Natural killer cell (primary cell): ENCODE measurements at regions not wholly inside any gene's neighbourhood (a gene's known extent, or its start where the extent isn't known, plus 50 kb on each side); places are given as distances from the start of the nearest gene placed in this dataset.

ENCODE experiments used
- ATAC-seq, 3 donors: fragments of 150-1000 bp in 2 of 3; fragments of 200-7000 bp in 1 of 3; cut with Tn5 transposase; 1 replicate in 1 of 3; 2 replicates in 2 of 3; pipeline ENCODE4 v1.10.0; 2021; ENCODE audit warnings: mild to moderate bottlenecking in 2 of 3, moderate library complexity in 2 of 3
- DNase-seq, 2 donors: peaks; one replicate each; pipeline versions ENCODE4 v3.0.0 to v3.0.0-alpha.2; 2013 to 2021; ENCODE audit warnings: mixed read lengths in 1 of 2
- H3K27ac ChIP-seq: one replicate; pipeline ENCODE4 v1.5.1; 2013; ENCODE audit warnings: mild to moderate bottlenecking, low read length
- H3K27me3 ChIP-seq: one replicate; pipeline ENCODE4 v1.6.1; 2013; ENCODE audit warnings: low read length; ENCODE audit not compliant: control insufficient read depth, insufficient read depth
- H3K36me3 ChIP-seq: one replicate; pipeline ENCODE4 v1.6.1; 2013; ENCODE audit warnings: low read length; ENCODE audit not compliant: control insufficient read depth, insufficient read depth
- H3K4me1 ChIP-seq: one replicate; pipeline ENCODE4 v1.6.1; 2013; ENCODE audit warnings: low read length; ENCODE audit not compliant: control insufficient read depth, insufficient read depth
- H3K4me3 ChIP-seq: one replicate; pipeline ENCODE4 v1.5.1; 2013; ENCODE audit warnings: low read length
- H3K9me3 ChIP-seq: one replicate; pipeline ENCODE4 v1.6.1; 2013; ENCODE audit warnings: low read length; ENCODE audit not compliant: control insufficient read depth, insufficient read depth
- H3K27ac Mint-ChIP-seq, 2 donors: one replicate each; pipeline ENCODE4 v1.8.0; 2022; ENCODE audit warnings: mild to moderate bottlenecking in 2 of 2, mixed read lengths in 2 of 2, moderate library complexity in 1 of 2
- H3K27me3 Mint-ChIP-seq, 2 donors: one replicate each; pipeline ENCODE4 v1.8.0; 2022; ENCODE audit warnings: low read depth in 2 of 2, mixed read lengths in 2 of 2
- H3K36me3 Mint-ChIP-seq: one replicate; pipeline ENCODE4 v1.8.0; 2022; ENCODE audit warnings: mixed read lengths
- H3K4me1 Mint-ChIP-seq, 2 donors: one replicate each; pipeline ENCODE4 v1.8.0; 2022; ENCODE audit warnings: mixed read lengths in 2 of 2
- H3K4me3 Mint-ChIP-seq: one replicate; pipeline ENCODE4 v1.8.0; 2022; ENCODE audit warnings: mild to moderate bottlenecking, moderate library complexity, mixed read lengths
- H3K9me3 Mint-ChIP-seq, 2 donors: one replicate each; pipeline ENCODE4 v1.8.0; 2022; ENCODE audit warnings: mixed read lengths in 2 of 2
- CTCF ChIP-seq: fragments of 200-600 bp; IDR thresholded peaks from one replicate; pipeline ENCODE4 v1.8.0; 2022; ENCODE audit warnings: antibody characterized with exemption
- WGBS: methylation state at CpG from one replicate; pipeline ENCODE4 v1.1.7; 2013; ENCODE audit warnings: missing lambda C conversion rate; ENCODE audit not compliant: insufficient coverage; 5-methylcytosine and 5-hydroxymethylcytosine counted together
- intact Hi-C: fragments of 100-400 bp; cut with micrococcal nuclease; formaldehyde crosslinking; loops from one replicate; pipeline ENCODE4 v1.14.2; 2022

GRCh38 chr3:17946619-17947018 is 204.2 kb upstream of the TBC1D5 start:
- no peaks in the 10 kb centered on the region for H3K9me3 ChIP-seq
- no peaks in the 10 kb centered on the region for H3K4me1 ChIP-seq
- WGBS: 37% methylated on average over 6 of the region's 6 CpGs
- intact Hi-C loops: no loop called here
- no peaks in the 10 kb centered on the region for H3K27me3 ChIP-seq
- no peak overlapping the region for H3K27ac ChIP-seq
- ATAC-seq: no peak
- DNase-seq: no peak
- no peak for TF ChIP-seq CTCF
- no peaks in the 10 kb centered on the region for H3K36me3 Mint-ChIP-seq
- H3K4me3 ChIP-seq: no peak overlapping the region
- H3K27me3 Mint-ChIP-seq: peaks cover 21 to 35% of the 10 kb centered on the region in 2 donors
- H3K9me3 Mint-ChIP-seq: no peaks in the 10 kb centered on the region
- peaks cover 0 to 12% of the 10 kb centered on the region in 2 donors for H3K4me1 Mint-ChIP-seq
- H3K27ac Mint-ChIP-seq: no peak overlapping the region
- H3K36me3 ChIP-seq: no peaks in the 10 kb centered on the region
- no peak overlapping the region for H3K4me3 Mint-ChIP-seq

GRCh38 chr3:17945799-17946399 is 203.5 kb upstream of the TBC1D5 start:
- H3K27ac Mint-ChIP-seq: no peak overlapping the region
- no peak overlapping the region for H3K4me3 Mint-ChIP-seq
- ATAC-seq: no peak
- no peak overlapping the region for H3K4me3 ChIP-seq
- peaks cover 0 to 12% of the 10 kb centered on the region in 2 donors for H3K4me1 Mint-ChIP-seq
- H3K36me3 Mint-ChIP-seq: no peaks in the 10 kb centered on the region
- H3K4me1 ChIP-seq: no peaks in the 10 kb centered on the region
- no peak for DNase-seq
- H3K27me3 Mint-ChIP-seq: peaks cover 21 to 35% of the 10 kb centered on the region in 2 donors
- TF ChIP-seq CTCF: no peak
- H3K9me3 ChIP-seq: no peaks in the 10 kb centered on the region
- no peaks in the 10 kb centered on the region for H3K27me3 ChIP-seq
- WGBS: 41% methylated on average over 4 of the region's 6 CpGs
- intact Hi-C loops: no loop called here
- H3K27ac ChIP-seq: no peak overlapping the region
- H3K9me3 Mint-ChIP-seq: no peaks in the 10 kb centered on the region
- H3K36me3 ChIP-seq: no peaks in the 10 kb centered on the region

- H3K36me3 Mint-ChIP-seq: no peaks in the 10 kb centered on the region
- peaks cover 22 to 35% of the 10 kb centered on the region in 2 donors for H3K27me3 Mint-ChIP-seq
- H3K4me3 Mint-ChIP-seq: no peak overlapping the region
- no peaks in the 10 kb centered on the region for H3K4me1 ChIP-seq
- no peak overlapping the region for H3K27ac Mint-ChIP-seq
- DNase-seq (no peak), ATAC-seq (no peak)
- no peak overlapping the region for H3K27ac ChIP-seq
- H3K4me3 ChIP-seq: no peak overlapping the region
- no peaks in the 10 kb centered on the region for H3K9me3 ChIP-seq
- H3K9me3 Mint-ChIP-seq: no peaks in the 10 kb centered on the region
- H3K4me1 Mint-ChIP-seq: peaks cover 0 to 12% of the 10 kb centered on the region in 2 donors
- no peaks in the 10 kb centered on the region for H3K27me3 ChIP-seq
- TF ChIP-seq CTCF: no peak
- WGBS: 67% methylated on average over 1 of the region's 2 CpGs
- H3K36me3 ChIP-seq: no peaks in the 10 kb centered on the region
- intact Hi-C loops: no loop called here
These were observed 202.8 kb upstream of the TBC1D5 start for GRCh38 chr3:17945018-17945798.
